ENCODE measurements at regions not wholly inside any gene's neighbourhood (a gene's known extent, or its start where the extent isn't known, plus 50 kb on each side); places are given as distances from the start of the nearest gene placed in this dataset.

- TF ChIP-seq TAF1 (IDR thresholded peaks at IDR 0.05; ENCODE audit: low read depth) (no peak), CTCF (IDR thresholded peaks at IDR 0.05; ENCODE audit: poor library complexity, severe bottlenecking) (no peak)
Measured at GRCh38 chr12:127287256-127287655, 979.7 kb upstream of the TMEM132C start.
